T follicular helper cell (primary cell): ENCODE measurements at regions not wholly inside any gene's neighbourhood (a gene's known extent, or its start where the extent isn't known, plus 50 kb on each side); places are given as distances from the start of the nearest gene placed in this dataset.

Experiments
- DNase-seq: peaks from one replicate; pipeline ENCODE4 v3.0.0-alpha.2; 2020; ENCODE audit warnings: low read depth

DNA sequence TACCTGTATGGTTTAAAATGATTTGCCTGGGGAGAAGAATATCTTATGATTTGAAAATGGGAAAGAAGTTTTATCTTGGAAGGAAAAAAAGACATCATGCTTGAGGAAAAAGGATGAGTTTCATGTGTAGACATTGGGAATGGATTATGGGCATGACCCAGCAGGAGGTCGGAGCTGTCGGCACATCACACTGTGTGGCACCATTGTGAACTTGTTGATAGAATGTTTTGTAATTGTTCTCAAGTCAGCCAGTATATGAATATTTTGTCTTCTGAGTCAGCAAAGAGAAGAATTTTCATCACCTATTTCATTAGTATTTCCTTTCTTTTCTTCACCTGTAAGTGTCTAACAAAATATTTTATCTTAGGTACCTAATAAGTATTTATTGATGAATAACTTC lies 60.0 kb upstream of the HMGA2 start:
- no peak for DNase-seq

DNA sequence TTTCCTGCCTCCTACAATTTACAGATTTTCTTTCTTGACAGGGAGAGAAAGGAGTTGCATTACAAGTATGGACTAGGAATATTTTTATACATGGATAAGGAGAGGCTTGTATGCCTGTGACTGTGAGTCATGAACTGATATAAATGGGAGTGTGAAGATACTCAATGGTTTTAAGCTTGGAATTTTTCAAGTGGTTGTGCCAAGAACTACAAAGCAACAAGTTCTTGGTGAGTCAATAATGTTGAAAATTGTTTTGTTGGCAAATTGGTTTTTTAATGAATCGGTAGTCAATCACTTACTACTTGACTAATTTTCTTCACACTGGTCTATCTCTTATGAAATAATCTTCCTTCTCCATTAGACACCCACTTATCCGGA lies 58.9 kb upstream of the HMGA2 start:
- no peak for DNase-seq

DNA sequence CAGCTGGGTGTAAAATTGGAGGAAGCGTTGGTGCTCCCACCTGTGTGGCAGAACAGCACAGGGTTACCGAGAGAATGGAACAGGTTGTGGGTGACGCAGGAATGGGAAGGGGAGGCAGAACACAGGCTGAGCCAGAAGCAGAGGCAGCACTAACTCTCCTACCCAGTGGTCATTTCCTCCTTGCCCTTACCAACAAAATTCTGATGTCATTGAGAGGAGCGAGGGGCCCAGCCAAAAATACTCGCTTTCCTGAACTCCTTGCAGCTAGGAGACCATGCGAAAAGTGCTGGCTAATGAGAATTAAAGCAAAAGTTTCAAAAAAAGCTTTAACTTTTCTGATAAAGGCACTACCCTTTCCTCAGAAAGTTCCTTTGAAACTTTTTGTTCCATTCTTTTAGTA lies 54.4 kb upstream of the HMGA2 start:
- no peak for DNase-seq
